ENCODE measurements at regions not wholly inside any gene's neighbourhood (a gene's known extent, or its start where the extent isn't known, plus 50 kb on each side); places are given as distances from the start of the nearest gene placed in this dataset.

DNA sequence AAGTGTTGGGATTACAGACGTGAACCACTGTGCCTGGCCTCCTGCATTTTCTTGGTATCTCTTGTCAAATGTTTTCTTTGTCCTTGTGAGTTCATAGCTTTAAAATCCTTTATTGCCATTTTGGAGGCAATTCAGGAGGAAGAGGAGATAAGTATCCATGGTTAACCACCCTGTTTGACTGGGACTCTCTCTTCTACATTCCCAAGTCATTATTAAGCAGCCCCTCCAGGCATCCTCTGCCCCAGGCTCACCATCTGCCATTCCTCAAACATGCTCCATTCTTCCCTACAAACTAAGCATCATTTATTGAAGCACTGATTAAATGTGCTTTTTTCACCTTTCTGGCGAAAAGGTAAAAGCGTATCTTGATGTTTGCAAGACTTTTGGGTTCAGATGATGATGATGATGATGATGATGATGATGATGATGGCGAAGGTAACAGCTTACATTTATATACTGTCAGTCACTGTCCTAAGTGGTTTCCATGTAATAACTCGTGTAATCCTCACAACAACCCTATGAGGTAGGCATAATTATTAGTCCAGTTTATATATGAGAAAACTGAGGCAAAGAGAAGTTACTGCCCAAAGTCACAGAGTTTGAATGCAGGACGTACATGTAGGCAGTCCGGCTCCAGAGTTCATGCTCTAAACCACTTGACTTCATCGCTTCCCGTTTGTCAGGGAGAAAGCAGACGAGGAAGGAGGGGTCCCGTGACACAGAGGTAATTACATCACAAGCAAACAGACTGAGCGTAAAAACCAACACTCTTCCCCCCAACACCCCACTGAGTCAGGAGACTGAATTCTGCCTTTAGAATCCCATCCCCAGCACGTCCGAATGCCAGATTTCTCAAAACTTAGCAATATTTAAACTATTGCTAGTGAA, 69.7 kb upstream of the ACKR3 start:
- H3K27me3 ChIP-seq (ENCODE audit: insufficient read depth, low read length), result peaks cover 22% of the 10 kb centered on the region
- BruUV-seq (replicated peaks), result no TSS peak
- no peaks in the 10 kb centered on the region for H3K4me1 ChIP-seq (ENCODE audit: control insufficient read depth in 1 of 2, insufficient read depth in 2 of 2, low read length in 2 of 2)
- POLR2A ChIA-PET, result no interaction called here
- CTCF ChIA-PET, result no interaction called here
- H3K4me2 ChIP-seq (ENCODE audit: low read length), result no peak overlapping the region
- ATAC-seq, result no peak
- H3K9ac ChIP-seq (ENCODE audit: low read length), result no peak overlapping the region
- H3K4me3 ChIP-seq (replicated peaks in 1 of 2; ENCODE audit: low read depth in 1 of 2, low read length in 2 of 2), result no peak overlapping the region
- no peaks in the 10 kb centered on the region for H4K20me1 ChIP-seq (ENCODE audit: insufficient read depth)
- no peaks in the 10 kb centered on the region for H3K79me2 ChIP-seq (ENCODE audit: insufficient read depth, low read length)
- no peaks in the 10 kb centered on the region for H3K9me3 ChIP-seq (ENCODE audit: control insufficient read depth in 1 of 2, insufficient read depth in 1 of 2, low read depth in 1 of 2, low read length in 2 of 2)
- H3K27ac ChIP-seq (ENCODE audit: low read depth, low read length), result no peak overlapping the region
- RAD21 ChIA-PET (ENCODE audit: low non-redundant PET in 1 of 2, low total read pairs in 2 of 2, uncharacterized antibody in 2 of 2, unreplicated experiment in 2 of 2), result no interaction called here
- no peak overlapping the region for H2AFZ ChIP-seq (ENCODE audit: low read depth, low read length, poor library complexity, severe bottlenecking)
- intact Hi-C loops (cut with micrococcal nuclease), result no loop called here
- H3K36me3 ChIP-seq (ENCODE audit: control insufficient read depth in 1 of 2, insufficient read depth in 2 of 2, low read length in 2 of 2), result no peaks in the 10 kb centered on the region
- no peak for DNase-seq (ENCODE audit: low read depth, low spot score)
- H3K9me2 ChIP-seq (ENCODE audit: insufficient read depth), result no peaks in the 10 kb centered on the region
- TF ChIP-seq CBX3 (IDR thresholded peaks at IDR 0.05; ENCODE audit: low read depth) (no peak), POLR2A (IDR thresholded peaks at IDR 0.05; ENCODE audit: borderline replicate concordance, extremely low read depth, insufficient read depth, insufficient read length) (no peak), EGR1 (IDR thresholded peaks at IDR 0.05; ENCODE audit: low read depth) (no peak), ZNF274 (IDR thresholded peaks at IDR 0.05; ENCODE audit: low read depth, low read length) (no peak), FOSL1 (IDR thresholded peaks at IDR 0.05; ENCODE audit: low read depth) (no peak), JUND (IDR thresholded peaks at IDR 0.05) (no peak), CEBPB (IDR thresholded peaks at IDR 0.05; ENCODE audit: low read depth) (no peak), SP1 (IDR thresholded peaks at IDR 0.05; ENCODE audit: low read depth) (no peak), EZH2phosphoT487 (IDR thresholded peaks at IDR 0.05; ENCODE audit: borderline replicate concordance) (no peak), RAD21 (IDR thresholded peaks at IDR 0.05; ENCODE audit: low read depth) (no peak), ELF1 (IDR thresholded peaks at IDR 0.05; ENCODE audit: borderline replicate concordance, low read depth) (no peak), TCF7L2 (IDR thresholded peaks at IDR 0.05; ENCODE audit: borderline replicate concordance, extremely low read depth, insufficient read depth, insufficient read length) (no peak), SRF (IDR thresholded peaks at IDR 0.05; ENCODE audit: low read depth) (no peak), YY1 (IDR thresholded peaks at IDR 0.05; ENCODE audit: extremely low read depth, insufficient replicate concordance, low read depth, low read length) (no peak), SIN3A (IDR thresholded peaks at IDR 0.05; ENCODE audit: low read depth) (no peak)
- TF ChIP-seq, protein P1, sequence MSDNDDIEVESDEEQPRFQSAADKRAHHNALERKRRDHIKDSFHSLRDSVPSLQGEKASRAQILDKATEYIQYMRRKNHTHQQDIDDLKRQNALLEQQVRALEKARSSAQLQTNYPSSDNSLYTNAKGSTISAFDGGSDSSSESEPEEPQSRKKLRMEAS (IDR thresholded peaks at IDR 0.05), result no peak
- TF ChIP-seq, protein P2, sequence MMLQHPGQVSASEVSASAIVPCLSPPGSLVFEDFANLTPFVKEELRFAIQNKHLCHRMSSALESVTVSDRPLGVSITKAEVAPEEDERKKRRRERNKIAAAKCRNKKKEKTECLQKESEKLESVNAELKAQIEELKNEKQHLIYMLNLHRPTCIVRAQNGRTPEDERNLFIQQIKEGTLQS (IDR thresholded peaks at IDR 0.05), result no peak
- TF ChIP-seq, protein P3, sequence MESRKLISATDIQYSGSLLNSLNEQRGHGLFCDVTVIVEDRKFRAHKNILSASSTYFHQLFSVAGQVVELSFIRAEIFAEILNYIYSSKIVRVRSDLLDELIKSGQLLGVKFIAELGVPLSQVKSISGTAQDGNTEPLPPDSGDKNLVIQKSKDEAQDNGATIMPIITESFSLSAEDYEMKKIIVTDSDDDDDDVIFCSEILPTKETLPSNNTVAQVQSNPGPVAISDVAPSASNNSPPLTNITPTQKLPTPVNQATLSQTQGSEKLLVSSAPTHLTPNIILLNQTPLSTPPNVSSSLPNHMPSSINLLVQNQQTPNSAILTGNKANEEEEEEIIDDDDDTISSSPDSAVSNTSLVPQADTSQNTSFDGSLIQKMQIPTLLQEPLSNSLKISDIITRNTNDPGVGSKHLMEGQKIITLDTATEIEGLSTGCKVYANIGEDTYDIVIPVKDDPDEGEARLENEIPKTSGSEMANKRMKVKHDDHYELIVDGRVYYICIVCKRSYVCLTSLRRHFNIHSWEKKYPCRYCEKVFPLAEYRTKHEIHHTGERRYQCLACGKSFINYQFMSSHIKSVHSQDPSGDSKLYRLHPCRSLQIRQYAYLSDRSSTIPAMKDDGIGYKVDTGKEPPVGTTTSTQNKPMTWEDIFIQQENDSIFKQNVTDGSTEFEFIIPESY (IDR thresholded peaks at IDR 0.05; ENCODE audit: extremely low read depth, insufficient replicate concordance, low read length), result no peak
- TF ChIP-seq, protein P4, sequence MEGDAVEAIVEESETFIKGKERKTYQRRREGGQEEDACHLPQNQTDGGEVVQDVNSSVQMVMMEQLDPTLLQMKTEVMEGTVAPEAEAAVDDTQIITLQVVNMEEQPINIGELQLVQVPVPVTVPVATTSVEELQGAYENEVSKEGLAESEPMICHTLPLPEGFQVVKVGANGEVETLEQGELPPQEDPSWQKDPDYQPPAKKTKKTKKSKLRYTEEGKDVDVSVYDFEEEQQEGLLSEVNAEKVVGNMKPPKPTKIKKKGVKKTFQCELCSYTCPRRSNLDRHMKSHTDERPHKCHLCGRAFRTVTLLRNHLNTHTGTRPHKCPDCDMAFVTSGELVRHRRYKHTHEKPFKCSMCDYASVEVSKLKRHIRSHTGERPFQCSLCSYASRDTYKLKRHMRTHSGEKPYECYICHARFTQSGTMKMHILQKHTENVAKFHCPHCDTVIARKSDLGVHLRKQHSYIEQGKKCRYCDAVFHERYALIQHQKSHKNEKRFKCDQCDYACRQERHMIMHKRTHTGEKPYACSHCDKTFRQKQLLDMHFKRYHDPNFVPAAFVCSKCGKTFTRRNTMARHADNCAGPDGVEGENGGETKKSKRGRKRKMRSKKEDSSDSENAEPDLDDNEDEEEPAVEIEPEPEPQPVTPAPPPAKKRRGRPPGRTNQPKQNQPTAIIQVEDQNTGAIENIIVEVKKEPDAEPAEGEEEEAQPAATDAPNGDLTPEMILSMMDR (IDR thresholded peaks at IDR 0.05 in 2 of 3, conservative IDR thresholded peaks at IDR 0.05 in 1 of 3; ENCODE audit: borderline replicate concordance in 1 of 3, insufficient read depth in 1 of 3, low read depth in 2 of 3, low read length in 2 of 3), result no peak
